ENCODE measurements at regions not wholly inside any gene's neighbourhood (a gene's known extent, or its start where the extent isn't known, plus 50 kb on each side); places are given as distances from the start of the nearest gene placed in this dataset.

- DNase-seq = no peak
These were observed 52.9 kb upstream of the RNU6-1 start for GRCh38 chr15:67892559-67893377.

- DNase-seq = no peak
These were observed 55.4 kb upstream of the RNU6-1 start for GRCh38 chr15:67895237-67895636.

DNA sequence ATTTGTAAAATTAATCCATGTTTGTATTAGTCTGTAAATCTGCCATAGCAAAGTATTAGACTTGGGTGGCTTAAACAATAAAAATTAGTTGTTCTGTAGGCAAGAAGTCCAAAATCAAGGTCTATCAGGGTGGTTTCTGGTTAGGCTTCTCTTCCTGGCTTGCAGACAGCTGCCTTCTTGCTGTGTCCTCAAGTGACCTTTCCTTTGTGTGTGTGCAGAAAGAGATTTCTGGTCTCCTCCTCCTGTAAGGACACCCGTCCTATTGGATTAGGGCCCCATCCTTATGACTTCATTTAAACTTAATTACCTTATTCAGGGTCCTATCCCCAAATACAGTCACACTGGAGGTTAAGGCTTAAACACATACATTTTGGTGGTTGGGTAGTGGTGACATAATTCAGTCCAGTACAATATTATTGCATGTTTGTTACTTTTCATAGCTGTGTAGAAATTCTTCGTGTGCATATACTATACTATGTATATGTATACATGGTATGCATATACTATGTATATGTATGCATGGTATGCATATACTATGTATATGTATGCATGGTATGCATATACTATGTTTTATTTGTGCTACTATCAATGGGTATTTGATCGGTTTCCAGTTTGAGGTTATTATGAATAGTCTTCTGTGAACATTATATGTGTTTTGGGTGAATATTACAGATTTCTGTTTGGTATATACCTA lies 57.9 kb upstream of the RNU6-1 start:
- DNase-seq = no peak

GRCh38 chr15:67899596-67900283 lies 59.9 kb upstream of the RNU6-1 start:
- DNase-seq = no peak

GRCh38 chr15:67900621-67901147 lies 60.8 kb upstream of the RNU6-1 start:
- no peak for DNase-seq

DNA sequence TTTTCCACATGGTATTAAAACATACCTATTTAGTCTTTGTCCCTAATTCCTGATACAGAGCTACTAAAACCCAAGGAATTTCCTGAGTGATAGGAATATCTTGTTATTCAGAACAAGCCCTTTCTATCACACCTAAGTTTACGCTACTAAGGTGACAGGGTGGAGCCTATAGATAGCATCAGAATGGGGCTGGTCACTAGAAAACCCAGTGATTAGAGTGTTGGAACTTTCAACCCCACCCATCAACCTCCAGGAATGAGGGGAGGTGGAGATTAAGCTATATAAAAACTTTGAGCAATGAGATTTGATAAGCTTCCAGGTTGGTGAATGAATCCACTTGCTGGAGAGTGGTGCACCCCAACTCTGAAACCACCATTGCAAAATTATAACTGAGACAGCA lies 62.1 kb upstream of the RNU6-1 start:
- no peak for DNase-seq

DNA sequence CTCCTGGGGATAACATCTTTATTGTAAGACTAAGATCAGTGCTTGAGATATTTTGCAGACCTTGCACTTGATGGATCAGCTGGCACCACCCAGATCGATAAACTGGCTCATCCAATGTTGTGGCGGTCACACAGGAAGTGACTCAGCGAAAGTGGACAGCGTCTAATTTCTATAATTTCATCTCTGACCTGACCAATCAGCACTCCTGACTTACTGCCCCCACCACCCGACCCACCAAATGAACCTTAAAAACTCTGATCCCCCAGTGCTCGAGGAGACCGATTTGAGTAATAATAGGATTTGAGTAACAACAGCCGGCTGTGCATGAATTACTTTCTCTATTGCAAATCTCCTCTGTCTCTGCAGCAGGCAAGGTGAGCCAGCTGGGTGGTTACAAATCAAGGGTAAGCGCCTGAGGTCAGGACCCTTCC lies 62.7 kb upstream of the RNU6-1 start:
- DNase-seq = peak in 1 of 2 experiments; percentile 62

- DNase-seq = no peak
These were observed 63.9 kb upstream of the RNU6-1 start for GRCh38 chr15:67903708-67904107.

GRCh38 chr15:67905628-67906027 lies 65.8 kb upstream of the RNU6-1 start:
- DNase-seq = no peak

DNA sequence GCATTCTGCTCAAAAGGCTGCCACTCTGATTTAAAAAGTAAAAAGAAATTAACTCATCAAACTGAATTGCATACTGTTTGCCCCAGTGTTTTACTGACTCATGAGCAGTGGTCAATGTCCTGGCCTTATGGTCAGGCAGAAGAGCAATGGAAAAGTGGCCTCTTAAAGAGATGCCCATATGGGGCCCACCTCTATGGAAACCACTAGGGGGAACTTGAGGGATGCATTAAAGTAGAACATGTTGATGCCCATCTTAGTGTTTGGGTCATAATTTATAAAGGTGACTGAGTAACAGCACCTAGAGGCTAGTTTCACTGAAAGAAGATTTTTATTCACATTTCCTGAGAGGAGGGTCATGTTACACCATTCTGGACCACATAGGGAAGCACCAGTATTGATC lies 66.5 kb upstream of the RNU6-1 start:
- DNase-seq = peak; percentile 15 to 27

DNA sequence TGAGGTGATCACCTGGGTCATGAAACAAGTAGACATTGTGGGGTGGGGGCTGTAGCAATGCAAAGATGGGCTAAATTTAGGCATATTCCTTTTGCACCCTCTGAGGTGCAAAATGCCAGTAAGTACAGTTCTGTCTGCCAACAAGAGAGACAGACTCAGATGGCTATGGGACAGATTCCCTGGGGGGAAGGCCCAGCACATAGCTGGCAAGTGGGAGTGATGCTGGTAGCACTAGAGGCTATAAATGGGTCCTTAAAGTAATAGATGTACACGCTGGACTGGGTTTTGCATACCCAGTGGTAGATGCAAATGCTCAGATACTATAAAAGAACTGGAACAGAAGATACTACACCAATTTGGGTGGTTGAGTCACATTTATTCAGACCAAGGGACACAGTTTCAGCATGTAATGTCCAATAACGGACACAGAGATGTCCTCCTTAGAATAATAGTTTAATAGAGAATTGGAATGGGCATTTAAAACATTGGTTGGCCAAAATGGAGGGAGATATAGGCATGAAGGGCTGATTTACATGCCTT lies 67.4 kb upstream of the RNU6-1 start:
- no peak for DNase-seq

- DNase-seq = no peak
These were observed 68.9 kb upstream of the RNU6-1 start for GRCh38 chr15:67908756-67909155.

DNA sequence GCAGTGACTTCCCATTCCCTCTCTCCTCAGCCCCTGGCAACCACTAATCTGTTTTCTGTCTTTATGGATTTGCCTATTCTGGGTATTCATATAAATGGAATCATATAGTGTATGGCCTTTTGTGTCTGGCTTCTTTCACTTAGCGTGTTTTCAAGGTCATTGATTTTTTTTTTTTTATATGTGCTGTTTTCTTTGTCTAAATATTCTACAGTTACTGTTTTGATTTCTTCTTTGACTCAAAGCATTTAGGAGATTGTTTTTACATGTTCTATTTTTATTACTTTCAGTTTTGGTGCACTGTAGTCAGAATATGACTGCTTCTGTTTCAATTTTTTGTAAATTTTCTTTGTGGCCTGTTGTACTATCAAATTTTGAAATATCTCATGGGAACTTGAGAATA lies 71.9 kb upstream of the RNU6-1 start:
- DNase-seq = no peak

GRCh38 chr15:67914028-67914427 lies 74.2 kb upstream of the RNU6-1 start:
- no peak for DNase-seq

GRCh38 chr15:67914537-67915460 lies 75.0 kb upstream of the RNU6-1 start:
- DNase-seq = no peak

DNA sequence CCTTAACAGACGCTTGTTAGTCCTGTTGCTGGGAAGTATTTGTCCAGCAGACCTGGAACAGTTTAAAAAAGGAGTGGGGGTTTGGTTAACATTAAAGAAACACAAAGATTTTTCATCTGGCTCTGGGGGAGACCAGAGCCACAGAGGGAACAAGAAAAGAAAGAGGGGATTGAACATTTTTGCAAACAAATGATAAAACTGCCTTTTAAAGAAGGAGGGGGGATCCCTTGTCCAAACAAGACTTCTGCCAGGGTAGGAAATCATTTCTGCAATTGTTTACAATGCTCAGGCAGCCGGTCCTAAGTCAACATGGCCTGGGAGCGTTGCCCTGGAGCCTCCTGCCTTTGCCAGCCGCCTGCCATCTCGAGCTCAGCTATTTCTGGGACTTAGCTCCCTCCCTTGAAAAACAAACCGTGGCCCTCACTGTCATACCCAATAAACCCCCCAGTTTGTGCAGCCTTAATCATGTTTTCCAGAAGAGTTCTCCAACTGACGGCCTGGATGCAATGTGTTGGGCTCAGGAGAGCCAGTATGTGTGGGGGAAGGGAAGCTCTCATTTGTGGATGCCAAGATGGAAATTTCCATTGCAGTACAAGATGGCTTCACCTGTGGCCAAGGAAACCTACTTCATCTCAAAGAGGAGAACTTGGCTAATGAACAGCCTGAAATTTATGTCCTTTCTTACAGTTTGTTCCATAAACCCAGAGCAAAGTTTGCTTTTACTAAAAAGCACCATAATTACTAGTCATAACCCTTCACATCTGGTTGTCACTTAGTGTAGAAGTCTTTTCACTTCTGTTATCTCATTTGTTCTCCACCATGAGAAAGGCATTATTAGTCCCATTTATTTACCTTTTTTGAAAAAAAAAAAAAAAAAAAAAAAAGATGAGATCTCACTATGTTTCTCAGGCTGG lies 75.9 kb upstream of the RNU6-1 start:
- no peak for DNase-seq

GRCh38 chr15:67916565-67916964 lies 76.7 kb upstream of the RNU6-1 start:
- no peak for DNase-seq

DNA sequence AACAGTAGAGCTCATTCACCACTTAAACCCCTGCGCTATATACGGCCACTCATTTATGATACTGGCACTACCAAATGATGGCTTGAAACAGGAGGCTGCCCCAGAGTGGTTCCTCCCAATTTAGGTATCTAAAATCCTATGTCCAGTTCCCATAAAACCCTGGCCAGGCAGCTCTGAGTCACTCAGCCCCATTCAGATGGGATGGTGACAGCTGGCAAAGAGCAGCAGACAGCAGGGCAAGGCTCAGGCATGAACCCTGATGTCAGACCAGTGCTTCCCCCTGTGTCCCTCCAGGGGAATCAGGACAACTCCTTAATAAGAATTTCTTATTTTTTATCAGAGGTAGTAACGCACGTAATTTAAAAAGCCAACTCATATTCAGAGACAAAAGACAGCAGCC lies 77.2 kb upstream of the RNU6-1 start:
- DNase-seq = peak; percentile 42 to 74

DNA sequence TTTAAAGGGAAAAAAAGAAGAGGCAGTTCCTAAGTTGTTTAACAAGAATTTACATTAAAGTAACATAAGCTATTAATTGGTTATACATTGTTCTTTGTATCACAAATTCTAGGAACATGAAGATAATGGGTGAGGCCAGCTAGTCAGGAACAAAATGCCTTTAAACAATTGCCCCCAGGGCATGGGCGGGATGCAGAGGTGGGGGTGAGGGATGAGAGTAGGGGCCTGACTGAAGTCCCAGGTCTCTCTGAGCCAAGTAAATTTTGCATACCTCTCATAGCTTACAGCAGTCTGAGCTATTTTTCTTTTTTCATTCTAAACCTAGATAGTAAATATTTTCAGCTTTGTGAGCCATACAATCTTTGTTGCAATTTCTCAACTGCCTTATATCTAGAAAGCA lies 77.8 kb upstream of the RNU6-1 start:
- DNase-seq = no peak

DNA sequence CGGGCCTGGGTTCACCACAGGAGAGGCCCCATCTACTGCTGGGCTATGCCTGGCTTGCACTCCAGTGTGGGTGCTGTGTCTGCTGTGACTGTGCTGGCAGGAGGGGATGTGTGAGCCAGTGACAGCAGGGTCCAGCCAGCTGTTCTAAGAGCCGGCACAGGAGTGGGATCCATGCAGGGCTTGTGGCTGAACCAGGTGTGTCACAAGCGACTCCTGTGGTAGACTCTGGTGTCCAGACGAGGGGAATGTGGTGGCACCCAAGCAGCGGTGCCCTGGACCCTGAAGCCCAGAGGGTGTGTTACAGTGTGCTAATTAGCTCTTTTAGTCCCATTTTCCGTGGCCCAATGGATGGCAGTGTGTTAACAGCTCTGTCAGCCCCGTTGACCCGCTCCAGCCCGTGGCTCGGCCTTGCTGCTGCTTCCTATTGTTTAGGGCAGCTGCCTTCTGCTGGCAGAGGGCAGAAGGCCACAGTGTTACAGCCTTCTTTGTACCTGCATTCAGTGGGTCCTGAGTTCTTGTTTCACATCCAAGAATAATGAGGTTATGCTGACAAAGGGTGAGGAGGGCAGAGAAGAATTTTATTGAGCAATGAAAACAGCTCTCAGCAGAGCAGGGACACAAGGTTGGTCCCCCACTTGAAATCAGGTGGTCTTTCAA lies 78.5 kb upstream of the RNU6-1 start:
- peak in 1 of 2 experiments; percentile 15 for DNase-seq

Data from NCI-H524 (cell line).